ENCODE measurements at regions not wholly inside any gene's neighbourhood (a gene's known extent, or its start where the extent isn't known, plus 50 kb on each side); places are given as distances from the start of the nearest gene placed in this dataset.
A peak's percentile ranks its signal among the peaks of the same experiment; 100 is the strongest.
"Not testable (repeated sequence)": the region's sequence is repeated elsewhere in the genome, so short reads cannot be mapped to it uniquely, and the experiment has no call there.

- no peak for DNase-seq
These were observed 299.7 kb upstream of the FBXO33 start for GRCh38 chr14:39731912-39732311.

- no peak for DNase-seq
These were observed 294.3 kb upstream of the FBXO33 start for GRCh38 chr14:39726563-39726962.

- no peak for DNase-seq
These were observed 290.5 kb upstream of the FBXO33 start for GRCh38 chr14:39722547-39723273.

GRCh38 chr14:39716987-39717570 lies 284.8 kb upstream of the FBXO33 start:
- DNase-seq, result no peak

- DNase-seq, result no peak
These were observed 280.2 kb upstream of the FBXO33 start for GRCh38 chr14:39712293-39712999.

- DNase-seq, result peak; percentile 34
These were observed 272.4 kb upstream of the FBXO33 start for GRCh38 chr14:39704594-39704993.

- no peak for DNase-seq
These were observed 262.1 kb upstream of the FBXO33 start for GRCh38 chr14:39694341-39694740.

- DNase-seq, result no peak
These were observed 251.5 kb upstream of the FBXO33 start for GRCh38 chr14:39683691-39684260.

- no peak for DNase-seq
These were observed 250.3 kb upstream of the FBXO33 start for GRCh38 chr14:39682582-39682981.

GRCh38 chr14:39681782-39682399 lies 249.7 kb upstream of the FBXO33 start:
- no peak for DNase-seq

- peak; percentile 4 for DNase-seq
These were observed 248.5 kb upstream of the FBXO33 start for GRCh38 chr14:39680777-39681176.

- DNase-seq, result no peak
These were observed 241.5 kb upstream of the FBXO33 start for GRCh38 chr14:39673734-39674133.

GRCh38 chr14:39673270-39673711 lies 241.1 kb upstream of the FBXO33 start:
- peak; percentile 29 for DNase-seq

- DNase-seq, result peak; percentile 47
These were observed 236.2 kb upstream of the FBXO33 start for GRCh38 chr14:39668449-39668848.

- DNase-seq, result no peak
These were observed 234.2 kb upstream of the FBXO33 start for GRCh38 chr14:39666386-39666785.

- DNase-seq, result peak; percentile 11
These were observed 232.8 kb upstream of the FBXO33 start for GRCh38 chr14:39665075-39665475.

- no peak for DNase-seq
These were observed 232.4 kb upstream of the FBXO33 start for GRCh38 chr14:39664646-39665045.

GRCh38 chr14:39641224-39641623 lies 209.0 kb upstream of the FBXO33 start:
- no peak for DNase-seq

GRCh38 chr14:39639009-39639408 lies 206.8 kb upstream of the FBXO33 start:
- not testable (repeated sequence) for DNase-seq

- peak; percentile 68 for DNase-seq
These were observed 195.9 kb upstream of the FBXO33 start for GRCh38 chr14:39628087-39628486.

- no peak for DNase-seq
These were observed 194.7 kb upstream of the FBXO33 start for GRCh38 chr14:39626589-39627576.

GRCh38 chr14:39621678-39622077 lies 189.4 kb upstream of the FBXO33 start:
- DNase-seq, result no peak
